Stomach (tissue), 8 donors: ENCODE measurements at regions not wholly inside any gene's neighbourhood (a gene's known extent, or its start where the extent isn't known, plus 50 kb on each side); places are given as distances from the start of the nearest gene placed in this dataset.

Experiments
- DNase-seq, 2 donors: peaks; one replicate each; pipeline versions ENCODE4 v3.0.0 to v3.0.0-alpha.2; 2013 to 2019
- H3K27ac ChIP-seq, 5 donors: fragments of 200-600 bp in 4 of 5; sonication (generic) in 4 of 5; one replicate each; pipeline ENCODE4 v1.5.1; 2013 to 2019; ENCODE audit warnings: mild to moderate bottlenecking in 1 of 5, moderate library complexity in 1 of 5
- H3K27me3 ChIP-seq, 3 donors: fragments of 200-600 bp; sonication (generic); one replicate each; pipeline ENCODE4 v1.5.1; 2017 to 2019; ENCODE audit warnings: mixed run types in 1 of 3
- H3K36me3 ChIP-seq, 4 donors: fragments of 200-600 bp; sonication (generic); 1 replicate in 3 of 4; 2 replicates in 1 of 4; pipeline ENCODE4 v1.5.1; 2016 to 2019
- H3K4me1 ChIP-seq, 4 donors: fragments of 200-600 bp; sonication (generic); one replicate each; pipeline ENCODE4 v1.5.1; 2016 to 2019
- H3K4me3 ChIP-seq, 4 donors: fragments of 200-600 bp; sonication (generic) in 3 of 4; one replicate each; pipeline ENCODE4 v1.5.1; 2016 to 2019; ENCODE audit warnings: mild to moderate bottlenecking in 1 of 4
- H3K9me3 ChIP-seq, 4 donors: fragments of 200-600 bp; sonication (generic); one replicate each; pipeline ENCODE4 v1.5.1; 2016 to 2019
- EP300 ChIP-seq: sonication (generic); formaldehyde crosslinking; IDR thresholded peaks from one replicate; pipeline ENCODE4 v1.6.1; 2017; ENCODE audit warnings: antibody characterized with exemption
- POLR2A ChIP-seq, 4 donors: fragments of 450-650 bp; IDR thresholded peaks; one replicate each; pipeline ENCODE4 v1.6.1; 2016; ENCODE audit warnings: antibody characterized with exemption in 4 of 4, control low read depth in 2 of 4, mild to moderate bottlenecking in 1 of 4, moderate library complexity in 1 of 4
- POLR2AphosphoS5 ChIP-seq, 3 donors: sonication (generic); formaldehyde crosslinking; IDR thresholded peaks; one replicate each; pipeline ENCODE4 v1.6.1; 2016; ENCODE audit warnings: antibody characterized with exemption in 3 of 3
- WGBS, 5 donors: extraction: QIAGEN DNeasy Blood & Tissue Kit in 3 of 5; methylation state at CpG; one replicate each; pipeline versions ENCODE4 v1.1.5 to v1.1.7; 2013 to 2018; 5-methylcytosine and 5-hydroxymethylcytosine counted together
- intact Hi-C: fragments of 100-400 bp; cut with DNase I; formaldehyde crosslinking; loops from one replicate; pipeline ENCODE4 v1.15.1; 2023; ENCODE audit warnings: low total_unique reads
- TF ChIP-seq, protein P1 (sequence below), 7 experiments: fragments of 450-650 bp in 4 of 7; fragments of 200-600 bp in 3 of 7; sonication (generic) in 3 of 7; IDR thresholded peaks; one replicate each; pipeline ENCODE4 v1.5.1; 2016 to 2019; ENCODE audit warnings: antibody characterized with exemption in 7 of 7, control low read depth in 2 of 7, mild to moderate bottlenecking in 1 of 7
- donor health status: healthy with polysubstance abuse.
- donor health status: Bipolar disorder and iron deficiency.
- donor health status: healthy.

- TF ChIP-seq, protein P1, sequence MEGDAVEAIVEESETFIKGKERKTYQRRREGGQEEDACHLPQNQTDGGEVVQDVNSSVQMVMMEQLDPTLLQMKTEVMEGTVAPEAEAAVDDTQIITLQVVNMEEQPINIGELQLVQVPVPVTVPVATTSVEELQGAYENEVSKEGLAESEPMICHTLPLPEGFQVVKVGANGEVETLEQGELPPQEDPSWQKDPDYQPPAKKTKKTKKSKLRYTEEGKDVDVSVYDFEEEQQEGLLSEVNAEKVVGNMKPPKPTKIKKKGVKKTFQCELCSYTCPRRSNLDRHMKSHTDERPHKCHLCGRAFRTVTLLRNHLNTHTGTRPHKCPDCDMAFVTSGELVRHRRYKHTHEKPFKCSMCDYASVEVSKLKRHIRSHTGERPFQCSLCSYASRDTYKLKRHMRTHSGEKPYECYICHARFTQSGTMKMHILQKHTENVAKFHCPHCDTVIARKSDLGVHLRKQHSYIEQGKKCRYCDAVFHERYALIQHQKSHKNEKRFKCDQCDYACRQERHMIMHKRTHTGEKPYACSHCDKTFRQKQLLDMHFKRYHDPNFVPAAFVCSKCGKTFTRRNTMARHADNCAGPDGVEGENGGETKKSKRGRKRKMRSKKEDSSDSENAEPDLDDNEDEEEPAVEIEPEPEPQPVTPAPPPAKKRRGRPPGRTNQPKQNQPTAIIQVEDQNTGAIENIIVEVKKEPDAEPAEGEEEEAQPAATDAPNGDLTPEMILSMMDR (IDR thresholded peaks at IDR 0.05), result no peak
- TF ChIP-seq POLR2A (IDR thresholded peaks at IDR 0.05) (no peak), POLR2AphosphoS5 (IDR thresholded peaks at IDR 0.05) (no peak), EP300 (no peak)
- DNase-seq, result no peak
- no peak overlapping the region for H3K27ac ChIP-seq
- no peaks in the 10 kb centered on the region for H3K4me1 ChIP-seq
- intact Hi-C loops, result no loop called here
- no peaks in the 10 kb centered on the region for H3K27me3 ChIP-seq
- no peak overlapping the region for H3K4me3 ChIP-seq
- 34 to 51% (median 43%) methylated on average over 4 of the region's 4 CpGs for WGBS, 5 donors
- no peaks in the 10 kb centered on the region for H3K36me3 ChIP-seq
- peaks cover 0 to 6% (median 1%) of the 10 kb centered on the region in 4 donors for H3K9me3 ChIP-seq
Observed at GRCh38 chr5:164941132-164941531, 1435.7 kb downstream of the MAT2B start.

DNA sequence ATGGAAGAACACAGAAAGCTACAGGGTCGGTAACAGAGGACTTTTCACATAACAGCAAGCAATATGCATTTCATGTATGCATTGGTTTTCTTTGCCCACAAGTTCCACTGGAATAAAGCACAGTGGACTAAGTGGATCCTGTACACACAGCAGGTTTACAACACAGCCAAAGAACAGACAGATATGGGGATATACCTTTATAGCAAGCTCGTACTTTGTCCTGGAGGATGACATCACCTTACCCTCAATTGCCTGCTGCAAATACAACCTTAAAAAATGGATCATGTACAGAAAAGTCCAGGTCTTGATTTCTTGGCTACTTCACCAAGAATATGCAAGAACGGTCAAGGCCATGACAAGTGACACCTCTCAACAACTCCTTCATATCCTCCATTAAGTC, 1445.5 kb downstream of the MAT2B start:
- DNase-seq, result no peak
- intact Hi-C loops, result no loop called here
- 79 to 88% (median 84%) methylated on average over 3 of the region's 3 CpGs for WGBS, 5 donors

GRCh38 chr5:164951570-164951969, 1446.2 kb downstream of the MAT2B start:
- Histone ChIP-seq H3K36me3 (no peaks in the 10 kb centered on the region), H3K9me3 (no peaks in the 10 kb centered on the region), H3K27me3 (no peaks in the 10 kb centered on the region), H3K4me3 (no peak overlapping the region), H3K4me1 (no peaks in the 10 kb centered on the region), H3K27ac (no peak overlapping the region)
- DNase-seq, result no peak
- 52 to 73% (median 65%) methylated on average over 2 of the region's 2 CpGs for WGBS, 5 donors
- TF ChIP-seq, protein P1 (IDR thresholded peaks at IDR 0.05), result no peak
- TF ChIP-seq EP300 (no peak), POLR2AphosphoS5 (IDR thresholded peaks at IDR 0.05) (no peak), POLR2A (IDR thresholded peaks at IDR 0.05) (no peak)
- intact Hi-C loops, result no loop called here

More for the DNA sequence above, 1445.5 kb downstream of the MAT2B start:
- TF ChIP-seq, protein P1 (IDR thresholded peaks at IDR 0.05), result no peak
- TF ChIP-seq POLR2AphosphoS5 (IDR thresholded peaks at IDR 0.05), result no peak
- no peak for TF ChIP-seq POLR2A (IDR thresholded peaks at IDR 0.05)
- TF ChIP-seq EP300, result no peak
- Histone ChIP-seq H3K9me3 (no peaks in the 10 kb centered on the region), H3K27ac (no peak overlapping the region), H3K4me1 (no peaks in the 10 kb centered on the region), H3K36me3 (no peaks in the 10 kb centered on the region), H3K4me3 (no peak overlapping the region), H3K27me3 (no peaks in the 10 kb centered on the region)

- WGBS, 5 donors, result 80 to 86% (median 84%) methylated on average over 5 of the region's 5 CpGs
- intact Hi-C loops, result no loop called here
- TF ChIP-seq POLR2A (IDR thresholded peaks at IDR 0.05) (no peak), EP300 (no peak), POLR2AphosphoS5 (IDR thresholded peaks at IDR 0.05) (no peak)
- TF ChIP-seq, protein P1 (IDR thresholded peaks at IDR 0.05), result no peak
- no peak overlapping the region for H3K27ac ChIP-seq
- no peak overlapping the region for H3K4me3 ChIP-seq
- no peak for DNase-seq
- H3K27me3 ChIP-seq, result no peaks in the 10 kb centered on the region
- no peaks in the 10 kb centered on the region for H3K36me3 ChIP-seq
- H3K9me3 ChIP-seq, result no peaks in the 10 kb centered on the region
- no peaks in the 10 kb centered on the region for H3K4me1 ChIP-seq
Observed at GRCh38 chr5:164958688-164959087, 1453.3 kb downstream of the MAT2B start.
